ENCODE measurements at regions not wholly inside any gene's neighbourhood (a gene's known extent, or its start where the extent isn't known, plus 50 kb on each side); places are given as distances from the start of the nearest gene placed in this dataset.

DNA sequence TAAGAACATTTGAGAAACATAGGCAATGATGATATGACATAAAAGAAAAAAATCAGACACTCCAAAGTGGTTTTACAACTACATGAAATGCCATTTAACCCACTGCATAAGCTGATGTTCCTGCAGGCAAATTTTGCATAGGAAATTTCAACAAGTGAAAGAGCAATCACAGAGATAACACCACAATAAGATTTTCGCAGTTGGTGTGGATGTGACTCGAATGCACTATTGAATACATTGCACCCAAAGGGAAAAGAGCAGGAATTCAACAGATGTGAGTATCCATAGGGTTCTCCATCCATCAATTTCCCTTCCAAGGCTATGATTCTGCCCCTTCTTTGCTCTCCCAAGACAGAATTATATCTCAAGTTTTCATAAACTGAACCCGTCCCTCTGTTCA, 456.1 kb downstream of the RAP2B start:
- Histone ChIP-seq H2AFZ (ENCODE audit: low read depth, low read length) (no peak overlapping the region), H3K9ac (replicated peaks; ENCODE audit: extremely low read depth, insufficient read depth, low read length) (no peak overlapping the region), H3K4me3 (replicated peaks in 1 of 3; ENCODE audit: insufficient read depth in 1 of 3, low read depth in 1 of 3, low read length in 3 of 3) (no peak overlapping the region), H4K20me1 (replicated peaks; ENCODE audit: control insufficient read depth, extremely low read depth, insufficient read depth, low read length) (no peaks in the 10 kb centered on the region), H3K9me3 (replicated peaks; ENCODE audit: control insufficient read depth, insufficient read depth, low read length) (no peaks in the 10 kb centered on the region), H3K27ac (ENCODE audit: insufficient read depth, low read depth, low read length) (no peak overlapping the region), H3K9me1 (replicated peaks; ENCODE audit: control insufficient read depth, extremely low read depth, insufficient read depth, low read length) (no peaks in the 10 kb centered on the region), H3K4me2 (ENCODE audit: insufficient read depth, low read length) (no peak overlapping the region), H3K4me1 (ENCODE audit: control insufficient read depth, extremely low read depth, insufficient read depth, low read length) (peaks cover 11% of the 10 kb centered on the region), H3K27me3 (ENCODE audit: control insufficient read depth in 2 of 2, insufficient read depth in 2 of 2, low read length in 2 of 2) (no peaks in the 10 kb centered on the region), H3K36me3 (ENCODE audit: control insufficient read depth in 2 of 2, extremely low read depth in 1 of 2, insufficient read depth in 2 of 2, low read length in 2 of 2) (no peaks in the 10 kb centered on the region), H3K79me2 (ENCODE audit: control insufficient read depth, insufficient read depth, low read length) (no peaks in the 10 kb centered on the region)
- dilution Hi-C loops (cut with MboI; ENCODE audit: extremely low pct_ligation_motif_present, low sequenced_read_pairs): no loop called here
- no TSS peak for BruUV-seq (replicated peaks)
- ChIA-PET POLR2A (no interaction called here), CTCF (interaction anchor here (1.2 kb wide), 1 partner anchor 23 kb away, joined by 3 read pairs; no protein-coding TSS in a partner anchor)
- DNase-seq (ENCODE audit: low read depth, low spot score): no peak
- no peak for TF ChIP-seq JUN (IDR thresholded peaks at IDR 0.05; ENCODE audit: borderline replicate concordance, insufficient read depth, insufficient read length, low read depth)
- TF ChIP-seq MYC (IDR thresholded peaks at IDR 0.05; ENCODE audit: low read depth, low read length): no peak
- TF ChIP-seq EZH2 (IDR thresholded peaks at IDR 0.05; ENCODE audit: borderline replicate concordance, low read depth, low read length, severe bottlenecking): no peak
- FAIRE-seq: no peak
- intact Hi-C loops (cut with micrococcal nuclease): no loop called here

DNA sequence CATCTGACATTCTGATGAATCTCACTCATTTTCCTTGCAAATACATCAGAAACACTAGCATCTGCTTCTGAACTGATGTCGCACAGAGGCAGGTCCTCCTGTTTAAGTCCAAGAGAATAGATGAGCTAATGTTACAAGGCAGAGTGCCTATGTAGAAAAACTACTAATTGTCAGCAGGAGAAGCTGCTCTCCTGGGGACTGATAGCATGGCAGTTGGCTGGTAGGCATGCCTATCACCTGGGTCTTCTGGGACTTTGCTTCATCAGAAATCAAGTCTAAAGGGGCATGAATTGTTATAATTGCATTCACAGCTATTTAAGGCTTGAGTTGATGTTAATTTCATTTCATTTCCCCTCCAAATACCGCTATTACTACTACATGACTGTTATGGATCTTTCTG, 457.2 kb downstream of the RAP2B start:
- Histone ChIP-seq H3K4me1 (ENCODE audit: control insufficient read depth, extremely low read depth, insufficient read depth, low read length) (peaks cover 17% of the 10 kb centered on the region), H3K4me3 (replicated peaks in 1 of 3; ENCODE audit: insufficient read depth in 1 of 3, low read depth in 1 of 3, low read length in 3 of 3) (no peak overlapping the region), H4K20me1 (replicated peaks; ENCODE audit: control insufficient read depth, extremely low read depth, insufficient read depth, low read length) (no peaks in the 10 kb centered on the region), H3K4me2 (ENCODE audit: insufficient read depth, low read length) (no peak overlapping the region), H3K9me3 (replicated peaks; ENCODE audit: control insufficient read depth, insufficient read depth, low read length) (no peaks in the 10 kb centered on the region), H3K79me2 (ENCODE audit: control insufficient read depth, insufficient read depth, low read length) (no peaks in the 10 kb centered on the region), H2AFZ (ENCODE audit: low read depth, low read length) (no peak overlapping the region), H3K27ac (ENCODE audit: insufficient read depth, low read depth, low read length) (no peak overlapping the region), H3K9ac (replicated peaks; ENCODE audit: extremely low read depth, insufficient read depth, low read length) (no peak overlapping the region), H3K36me3 (ENCODE audit: control insufficient read depth in 2 of 2, extremely low read depth in 1 of 2, insufficient read depth in 2 of 2, low read length in 2 of 2) (no peaks in the 10 kb centered on the region), H3K27me3 (ENCODE audit: control insufficient read depth in 2 of 2, insufficient read depth in 2 of 2, low read length in 2 of 2) (no peaks in the 10 kb centered on the region), H3K9me1 (replicated peaks; ENCODE audit: control insufficient read depth, extremely low read depth, insufficient read depth, low read length) (no peaks in the 10 kb centered on the region)
- no peak for DNase-seq (ENCODE audit: low read depth, low spot score)
- no peak for FAIRE-seq
- ChIA-PET POLR2A (no interaction called here), CTCF (interaction anchor here (0.8 to 1.2 kb wide), 2 partner anchors 10 to 24 kb away, joined by 3 read pairs; no protein-coding TSS in a partner anchor)
- intact Hi-C loops (cut with micrococcal nuclease) (no loop called here), dilution Hi-C loops (cut with MboI; ENCODE audit: extremely low pct_ligation_motif_present, low sequenced_read_pairs) (no loop called here)
- TF ChIP-seq GATA2 (IDR thresholded peaks at IDR 0.05; ENCODE audit: insufficient read depth, insufficient read length, low read depth, low read length) (no peak), JUN (IDR thresholded peaks at IDR 0.05; ENCODE audit: borderline replicate concordance, insufficient read depth, insufficient read length, low read depth) (no peak), FOS (IDR thresholded peaks at IDR 0.05; ENCODE audit: borderline replicate concordance, insufficient read depth, low read length) (no peak), POLR2A (IDR thresholded peaks at IDR 0.05; ENCODE audit: low read depth, low read length) (no peak), MYC (IDR thresholded peaks at IDR 0.05; ENCODE audit: low read depth, low read length) (no peak), POLR2AphosphoS5 (IDR thresholded peaks at IDR 0.05; ENCODE audit: insufficient read depth, low read depth, low read length) (no peak), EZH2 (IDR thresholded peaks at IDR 0.05; ENCODE audit: borderline replicate concordance, low read depth, low read length, severe bottlenecking) (no peak)
- TF ChIP-seq, protein P1, sequence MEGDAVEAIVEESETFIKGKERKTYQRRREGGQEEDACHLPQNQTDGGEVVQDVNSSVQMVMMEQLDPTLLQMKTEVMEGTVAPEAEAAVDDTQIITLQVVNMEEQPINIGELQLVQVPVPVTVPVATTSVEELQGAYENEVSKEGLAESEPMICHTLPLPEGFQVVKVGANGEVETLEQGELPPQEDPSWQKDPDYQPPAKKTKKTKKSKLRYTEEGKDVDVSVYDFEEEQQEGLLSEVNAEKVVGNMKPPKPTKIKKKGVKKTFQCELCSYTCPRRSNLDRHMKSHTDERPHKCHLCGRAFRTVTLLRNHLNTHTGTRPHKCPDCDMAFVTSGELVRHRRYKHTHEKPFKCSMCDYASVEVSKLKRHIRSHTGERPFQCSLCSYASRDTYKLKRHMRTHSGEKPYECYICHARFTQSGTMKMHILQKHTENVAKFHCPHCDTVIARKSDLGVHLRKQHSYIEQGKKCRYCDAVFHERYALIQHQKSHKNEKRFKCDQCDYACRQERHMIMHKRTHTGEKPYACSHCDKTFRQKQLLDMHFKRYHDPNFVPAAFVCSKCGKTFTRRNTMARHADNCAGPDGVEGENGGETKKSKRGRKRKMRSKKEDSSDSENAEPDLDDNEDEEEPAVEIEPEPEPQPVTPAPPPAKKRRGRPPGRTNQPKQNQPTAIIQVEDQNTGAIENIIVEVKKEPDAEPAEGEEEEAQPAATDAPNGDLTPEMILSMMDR (IDR thresholded peaks at IDR 0.05; ENCODE audit: extremely low read depth in 1 of 2, insufficient read depth in 1 of 2, low read depth in 1 of 2, low read length in 2 of 2): no peak
- TF ChIP-seq, protein P2, sequence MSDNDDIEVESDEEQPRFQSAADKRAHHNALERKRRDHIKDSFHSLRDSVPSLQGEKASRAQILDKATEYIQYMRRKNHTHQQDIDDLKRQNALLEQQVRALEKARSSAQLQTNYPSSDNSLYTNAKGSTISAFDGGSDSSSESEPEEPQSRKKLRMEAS (IDR thresholded peaks at IDR 0.05; ENCODE audit: insufficient read depth, insufficient read length): no peak
- BruUV-seq (replicated peaks): no TSS peak
